Liver (tissue), 3 donors: ENCODE measurements at regions not wholly inside any gene's neighbourhood (a gene's known extent, or its start where the extent isn't known, plus 50 kb on each side); places are given as distances from the start of the nearest gene placed in this dataset.
"Not testable (repeated sequence)": the region's sequence is repeated elsewhere in the genome, so short reads cannot be mapped to it uniquely, and the experiment has no call there.

Experiments used
- CTCF ChIP-seq: fragments of 150-350 bp; IDR thresholded peaks from 2 replicates; pipeline ENCODE4 v1.5.1; 2017; ENCODE audit warnings: improper control_type of control experiment, low read depth, low read length; ENCODE audit not compliant: missing input control
- EGR1 ChIP-seq, 2 donors: IDR thresholded peaks; 2 replicates each; pipeline ENCODE4 v1.6.1; 2016 to 2018; ENCODE audit warnings: antibody characterized with exemption in 2 of 2, low read depth in 2 of 2
- GABPA ChIP-seq, 2 donors: IDR thresholded peaks in 1 of 2; conservative IDR thresholded peaks in 1 of 2; 2 replicates each; pipeline ENCODE4 v1.6.1; 2016; ENCODE audit warnings: antibody characterized with exemption in 2 of 2, mild to moderate bottlenecking in 1 of 2, moderate library complexity in 1 of 2
- HNF4A ChIP-seq, 2 donors: conservative IDR thresholded peaks; 2 replicates each; pipeline ENCODE4 v1.6.1; 2016; ENCODE audit warnings: antibody characterized with exemption in 2 of 2, mild to moderate bottlenecking in 2 of 2
- JUND ChIP-seq, 2 donors: IDR thresholded peaks; 2 replicates each; pipeline ENCODE4 v1.6.1; 2016; ENCODE audit warnings: antibody characterized with exemption in 2 of 2
- NR2F2 ChIP-seq: IDR thresholded peaks from 2 replicates; pipeline ENCODE4 v1.6.1; 2016; ENCODE audit warnings: antibody characterized with exemption
- RAD21 ChIP-seq, 2 donors: IDR thresholded peaks; 2 replicates each; pipeline ENCODE4 v1.6.1; 2016; ENCODE audit warnings: antibody characterized with exemption in 2 of 2, mild to moderate bottlenecking in 2 of 2
- RXRA ChIP-seq, 2 donors: IDR thresholded peaks; 2 replicates each; pipeline ENCODE4 v1.6.1; 2017 to 2018; ENCODE audit warnings: antibody characterized with exemption in 2 of 2, mild to moderate bottlenecking in 1 of 2
- SP1 ChIP-seq: IDR thresholded peaks from 2 replicates; pipeline ENCODE4 v1.6.1; 2018; ENCODE audit warnings: antibody characterized with exemption, mild to moderate bottlenecking
- TAF1 ChIP-seq: conservative IDR thresholded peaks from 2 replicates; pipeline ENCODE4 v1.6.1; 2016; ENCODE audit warnings: antibody characterized with exemption, mild to moderate bottlenecking
- YY1 ChIP-seq: IDR thresholded peaks from 2 replicates; pipeline ENCODE4 v1.6.1; 2016; ENCODE audit warnings: antibody characterized with exemption, mild to moderate bottlenecking
- TF ChIP-seq, protein P1 (sequence below): IDR thresholded peaks from 2 replicates; pipeline ENCODE4 v1.6.1; 2016; ENCODE audit warnings: antibody characterized with exemption
- TF ChIP-seq, protein P2 (sequence below): IDR thresholded peaks from 2 replicates; pipeline ENCODE4 v1.6.1; 2016; ENCODE audit warnings: antibody characterized with exemption, mild to moderate bottlenecking
- TF ChIP-seq, protein P3 (sequence below): IDR thresholded peaks from 2 replicates; pipeline ENCODE4 v1.6.1; 2016; ENCODE audit warnings: antibody characterized with exemption
- donor health status: healthy.
- donor health status: healthy.

GRCh38 chr2:111301677-111302076 is 181.0 kb downstream of the BCL2L11 start:
- TF ChIP-seq CTCF; SP1; RAD21 (IDR thresholded peaks at IDR 0.05); GABPA (IDR thresholded peaks at IDR 0.05 in 1 of 2, conservative IDR thresholded peaks at IDR 0.05 in 1 of 2); HNF4A (conservative IDR thresholded peaks at IDR 0.05); YY1; TAF1; EGR1 (IDR thresholded peaks at IDR 0.05; ENCODE audit: low read depth in 2 of 2); RXRA (IDR thresholded peaks at IDR 0.05); NR2F2; JUND (IDR thresholded peaks at IDR 0.05): not testable (repeated sequence)
- TF ChIP-seq, protein P1, sequence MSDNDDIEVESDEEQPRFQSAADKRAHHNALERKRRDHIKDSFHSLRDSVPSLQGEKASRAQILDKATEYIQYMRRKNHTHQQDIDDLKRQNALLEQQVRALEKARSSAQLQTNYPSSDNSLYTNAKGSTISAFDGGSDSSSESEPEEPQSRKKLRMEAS = not testable (repeated sequence)
- TF ChIP-seq, protein P2, sequence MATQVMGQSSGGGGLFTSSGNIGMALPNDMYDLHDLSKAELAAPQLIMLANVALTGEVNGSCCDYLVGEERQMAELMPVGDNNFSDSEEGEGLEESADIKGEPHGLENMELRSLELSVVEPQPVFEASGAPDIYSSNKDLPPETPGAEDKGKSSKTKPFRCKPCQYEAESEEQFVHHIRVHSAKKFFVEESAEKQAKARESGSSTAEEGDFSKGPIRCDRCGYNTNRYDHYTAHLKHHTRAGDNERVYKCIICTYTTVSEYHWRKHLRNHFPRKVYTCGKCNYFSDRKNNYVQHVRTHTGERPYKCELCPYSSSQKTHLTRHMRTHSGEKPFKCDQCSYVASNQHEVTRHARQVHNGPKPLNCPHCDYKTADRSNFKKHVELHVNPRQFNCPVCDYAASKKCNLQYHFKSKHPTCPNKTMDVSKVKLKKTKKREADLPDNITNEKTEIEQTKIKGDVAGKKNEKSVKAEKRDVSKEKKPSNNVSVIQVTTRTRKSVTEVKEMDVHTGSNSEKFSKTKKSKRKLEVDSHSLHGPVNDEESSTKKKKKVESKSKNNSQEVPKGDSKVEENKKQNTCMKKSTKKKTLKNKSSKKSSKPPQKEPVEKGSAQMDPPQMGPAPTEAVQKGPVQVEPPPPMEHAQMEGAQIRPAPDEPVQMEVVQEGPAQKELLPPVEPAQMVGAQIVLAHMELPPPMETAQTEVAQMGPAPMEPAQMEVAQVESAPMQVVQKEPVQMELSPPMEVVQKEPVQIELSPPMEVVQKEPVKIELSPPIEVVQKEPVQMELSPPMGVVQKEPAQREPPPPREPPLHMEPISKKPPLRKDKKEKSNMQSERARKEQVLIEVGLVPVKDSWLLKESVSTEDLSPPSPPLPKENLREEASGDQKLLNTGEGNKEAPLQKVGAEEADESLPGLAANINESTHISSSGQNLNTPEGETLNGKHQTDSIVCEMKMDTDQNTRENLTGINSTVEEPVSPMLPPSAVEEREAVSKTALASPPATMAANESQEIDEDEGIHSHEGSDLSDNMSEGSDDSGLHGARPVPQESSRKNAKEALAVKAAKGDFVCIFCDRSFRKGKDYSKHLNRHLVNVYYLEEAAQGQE = not testable (repeated sequence)
- TF ChIP-seq, protein P3, sequence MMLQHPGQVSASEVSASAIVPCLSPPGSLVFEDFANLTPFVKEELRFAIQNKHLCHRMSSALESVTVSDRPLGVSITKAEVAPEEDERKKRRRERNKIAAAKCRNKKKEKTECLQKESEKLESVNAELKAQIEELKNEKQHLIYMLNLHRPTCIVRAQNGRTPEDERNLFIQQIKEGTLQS = not testable (repeated sequence)
